IMR-90 (cell line): ENCODE measurements at regions not wholly inside any gene's neighbourhood (a gene's known extent, or its start where the extent isn't known, plus 50 kb on each side); places are given as distances from the start of the nearest gene placed in this dataset.

ENCODE experiments used
- BHLHE40 ChIP-seq: fragments of 150-350 bp; IDR thresholded peaks from 2 replicates; pipeline ENCODE4 v1.6.1; 2016; ENCODE audit warnings: mild to moderate bottlenecking, low read depth, low read length
- CTCF ChIP-seq: conservative IDR thresholded peaks from 2 replicates; pipeline ENCODE4 v1.5.1; 2012; ENCODE audit warnings: mild to moderate bottlenecking, low read depth, low read length, improper control_type of control experiment
- MAFK ChIP-seq: IDR thresholded peaks from 2 replicates; pipeline ENCODE4 v1.6.1; 2012; ENCODE audit warnings: low read depth, low read length, improper control_type of control experiment
- MAZ ChIP-seq: IDR thresholded peaks from 2 replicates; pipeline ENCODE4 v1.6.1; 2012; ENCODE audit warnings: low read depth, mild to moderate bottlenecking, low read length, improper control_type of control experiment, moderate library complexity, borderline replicate concordance
- MXI1 ChIP-seq: IDR thresholded peaks from 2 replicates; pipeline ENCODE4 v1.6.1; 2012; ENCODE audit warnings: low read depth, mild to moderate bottlenecking, low read length, moderate library complexity, borderline replicate concordance
- NFE2L2 ChIP-seq: fragments of 150-350 bp; IDR thresholded peaks from 2 replicates; pipeline ENCODE4 v1.6.1; 2016; ENCODE audit warnings: low read depth, mild to moderate bottlenecking, low read length
- POLR2A ChIP-seq: IDR thresholded peaks from 2 replicates; pipeline ENCODE4 v1.6.1; 2012; ENCODE audit warnings: mild to moderate bottlenecking, low read depth, low read length
- RAD21 ChIP-seq: IDR thresholded peaks from 2 replicates; pipeline ENCODE4 v1.6.1; 2012; ENCODE audit warnings: low read length, improper control_type of control experiment
- RCOR1 ChIP-seq: IDR thresholded peaks from 2 replicates; pipeline ENCODE4 v1.6.1; 2012; ENCODE audit warnings: mild to moderate bottlenecking, low read length, improper control_type of control experiment; ENCODE audit not compliant: insufficient replicate concordance
- RFX5 ChIP-seq: IDR thresholded peaks from 2 replicates; pipeline ENCODE4 v1.8.0; 2012; ENCODE audit warnings: low read depth, mild to moderate bottlenecking, low read length, moderate library complexity
- SMC3 ChIP-seq: fragments of 150-350 bp; IDR thresholded peaks from 2 replicates; pipeline ENCODE4 v1.6.1; 2016; ENCODE audit warnings: low read depth, mild to moderate bottlenecking, antibody characterized with exemption, low read length, moderate library complexity
- USF2 ChIP-seq: fragments of 150-350 bp; IDR thresholded peaks from 2 replicates; pipeline ENCODE4 v1.6.1; 2017; ENCODE audit warnings: mild to moderate bottlenecking, antibody characterized with exemption, low read length, low read depth
- TF ChIP-seq, protein P1 (sequence below): fragments of 150-350 bp; IDR thresholded peaks from 2 replicates; pipeline ENCODE4 v1.6.1; 2016; ENCODE audit warnings: low read depth, mild to moderate bottlenecking, low read length, moderate library complexity, borderline replicate concordance

- TF ChIP-seq SMC3, result no peak
- no peak for TF ChIP-seq NFE2L2
- TF ChIP-seq BHLHE40, result no peak
- no peak for TF ChIP-seq CTCF
- no peak for TF ChIP-seq MAFK
- TF ChIP-seq MXI1, result no peak
- TF ChIP-seq USF2, result no peak
- no peak for TF ChIP-seq RCOR1
- no peak for TF ChIP-seq POLR2A
- no peak for TF ChIP-seq RAD21
- TF ChIP-seq, protein P1, sequence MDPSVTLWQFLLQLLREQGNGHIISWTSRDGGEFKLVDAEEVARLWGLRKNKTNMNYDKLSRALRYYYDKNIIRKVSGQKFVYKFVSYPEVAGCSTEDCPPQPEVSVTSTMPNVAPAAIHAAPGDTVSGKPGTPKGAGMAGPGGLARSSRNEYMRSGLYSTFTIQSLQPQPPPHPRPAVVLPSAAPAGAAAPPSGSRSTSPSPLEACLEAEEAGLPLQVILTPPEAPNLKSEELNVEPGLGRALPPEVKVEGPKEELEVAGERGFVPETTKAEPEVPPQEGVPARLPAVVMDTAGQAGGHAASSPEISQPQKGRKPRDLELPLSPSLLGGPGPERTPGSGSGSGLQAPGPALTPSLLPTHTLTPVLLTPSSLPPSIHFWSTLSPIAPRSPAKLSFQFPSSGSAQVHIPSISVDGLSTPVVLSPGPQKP, result no peak
- no peak for TF ChIP-seq RFX5
- no peak for TF ChIP-seq MAZ
These were observed 356.5 kb upstream of the KLF6 start for GRCh38 chr10:4141471-4141870.
